Stimulated activated effector memory CD8-positive, alpha-beta T cell treated with anti-CD3 and anti-CD28 coated beads, Interleukin-12 subunit alpha, Interleukin-12 subunit beta, amount 100 ng/mL, for 72 hours (primary cell): ENCODE measurements at regions not wholly inside any gene's neighbourhood (a gene's known extent, or its start where the extent isn't known, plus 50 kb on each side); places are given as distances from the start of the nearest gene placed in this dataset.
"Not testable (repeated sequence)": the region's sequence is repeated elsewhere in the genome, so short reads cannot be mapped to it uniquely, and the experiment has no call there.

Experiments
- ATAC-seq: fragments of 150-1000 bp; cut with Tn5 transposase; 2 replicates; pipeline ENCODE4 v1.10.0; 2021
- DNase-seq, 2 donors: peaks; one replicate each; pipeline ENCODE4 v3.0.0; 2021 to 2022; ENCODE audit warnings: low spot score in 2 of 2
- H3K27ac Mint-ChIP-seq: one replicate; pipeline ENCODE4 v1.8.0; 2022; ENCODE audit warnings: mild to moderate bottlenecking, mixed read lengths
- H3K36me3 Mint-ChIP-seq: one replicate; pipeline ENCODE4 v1.8.0; 2022; ENCODE audit warnings: mild to moderate bottlenecking, mixed read lengths
- H3K4me1 Mint-ChIP-seq: one replicate; pipeline ENCODE4 v1.8.0; 2022; ENCODE audit warnings: mixed read lengths
- H3K4me3 Mint-ChIP-seq: one replicate; pipeline ENCODE4 v1.8.0; 2022; ENCODE audit warnings: mild to moderate bottlenecking, mixed read lengths
- H3K9me3 Mint-ChIP-seq: one replicate; pipeline ENCODE4 v1.8.0; 2022; ENCODE audit warnings: mixed read lengths

GRCh38 chr9:22718653-22719052 lies 272.0 kb downstream of the DMRTA1 start:
- H3K36me3 Mint-ChIP-seq, result no peaks in the 10 kb centered on the region
- ATAC-seq (no peak), DNase-seq (no peak)
- no peak overlapping the region for H3K4me3 Mint-ChIP-seq
- H3K27ac Mint-ChIP-seq, result no peak overlapping the region
- no peaks in the 10 kb centered on the region for H3K4me1 Mint-ChIP-seq
- peaks cover 15% of the 10 kb centered on the region for H3K9me3 Mint-ChIP-seq

DNA sequence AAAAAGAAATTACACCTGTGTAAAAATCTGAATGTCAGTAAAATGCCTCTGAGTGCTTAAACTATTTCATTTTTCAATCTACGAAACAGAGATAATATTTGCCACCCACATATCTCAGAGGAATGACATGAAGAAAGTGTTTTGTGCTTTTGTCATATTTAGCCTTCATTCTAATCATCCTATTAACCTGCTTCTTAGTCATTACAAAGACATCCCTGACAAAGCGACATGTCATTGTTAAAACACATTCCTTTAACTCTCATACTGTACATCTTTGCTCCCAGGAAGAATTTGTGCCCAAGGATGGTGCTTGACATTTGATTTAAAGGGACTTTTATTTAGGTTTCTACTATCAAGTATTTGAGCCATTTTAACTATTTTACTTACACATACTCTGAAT lies 275.9 kb downstream of the DMRTA1 start:
- no peaks in the 10 kb centered on the region for H3K4me1 Mint-ChIP-seq
- H3K9me3 Mint-ChIP-seq, result peaks cover 11% of the 10 kb centered on the region
- no peaks in the 10 kb centered on the region for H3K36me3 Mint-ChIP-seq
- no peak overlapping the region for H3K4me3 Mint-ChIP-seq
- H3K27ac Mint-ChIP-seq, result no peak overlapping the region
- no peak for DNase-seq
- no peak for ATAC-seq

- ATAC-seq (no peak), DNase-seq (no peak)
- H3K9me3 Mint-ChIP-seq, result peaks cover 21% of the 10 kb centered on the region
- H3K4me1 Mint-ChIP-seq, result no peaks in the 10 kb centered on the region
- no peak overlapping the region for H3K4me3 Mint-ChIP-seq
- no peaks in the 10 kb centered on the region for H3K36me3 Mint-ChIP-seq
- no peak overlapping the region for H3K27ac Mint-ChIP-seq
Measured at GRCh38 chr9:22731786-22732185, 285.2 kb downstream of the DMRTA1 start.

- H3K4me3 Mint-ChIP-seq, result no peak overlapping the region
- H3K36me3 Mint-ChIP-seq, result no peaks in the 10 kb centered on the region
- no peak for DNase-seq
- no peaks in the 10 kb centered on the region for H3K4me1 Mint-ChIP-seq
- no peak for ATAC-seq
- H3K27ac Mint-ChIP-seq, result no peak overlapping the region
- H3K9me3 Mint-ChIP-seq, result peaks cover 7% of the 10 kb centered on the region
Measured at GRCh38 chr9:22739712-22740111, 293.1 kb downstream of the DMRTA1 start.

GRCh38 chr9:22740781-22741180 lies 294.2 kb downstream of the DMRTA1 start:
- no peak for DNase-seq
- Mint-ChIP-seq H3K36me3 (no peaks in the 10 kb centered on the region), H3K4me1 (no peaks in the 10 kb centered on the region), H3K4me3 (no peak overlapping the region), H3K9me3 (peaks cover 7% of the 10 kb centered on the region), H3K27ac (no peak overlapping the region)
- no peak for ATAC-seq

DNA sequence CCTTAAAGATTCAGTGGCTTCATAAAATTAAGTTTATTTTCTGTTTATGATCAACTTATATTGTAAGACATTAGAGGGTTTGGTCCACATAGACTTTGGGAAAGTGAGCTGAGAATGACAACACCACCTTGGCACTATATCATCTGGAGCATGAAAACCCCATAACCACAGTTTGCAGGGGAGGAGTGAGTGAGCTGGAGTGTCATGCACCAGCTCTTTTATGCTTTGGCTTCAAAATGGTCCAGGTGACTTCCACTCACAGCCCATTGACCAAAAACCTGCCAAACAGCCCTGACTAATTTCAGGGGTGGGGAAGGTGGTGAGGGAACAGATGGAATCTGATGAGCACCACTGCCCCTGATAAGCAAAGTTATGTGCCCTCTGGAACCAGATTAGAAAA lies 295.8 kb downstream of the DMRTA1 start:
- DNase-seq (no peak), ATAC-seq (no peak)
- H3K36me3 Mint-ChIP-seq, result no peaks in the 10 kb centered on the region
- H3K9me3 Mint-ChIP-seq, result peaks cover 6% of the 10 kb centered on the region
- H3K27ac Mint-ChIP-seq, result no peak overlapping the region
- H3K4me3 Mint-ChIP-seq, result no peak overlapping the region
- no peaks in the 10 kb centered on the region for H3K4me1 Mint-ChIP-seq

- DNase-seq (no peak), ATAC-seq (no peak)
- Mint-ChIP-seq H3K27ac (no peak overlapping the region), H3K9me3 (peaks cover 3% of the 10 kb centered on the region), H3K4me3 (no peak overlapping the region), H3K4me1 (no peaks in the 10 kb centered on the region), H3K36me3 (no peaks in the 10 kb centered on the region)
Measured at GRCh38 chr9:22773501-22774220, 327.0 kb downstream of the DMRTA1 start.

DNA sequence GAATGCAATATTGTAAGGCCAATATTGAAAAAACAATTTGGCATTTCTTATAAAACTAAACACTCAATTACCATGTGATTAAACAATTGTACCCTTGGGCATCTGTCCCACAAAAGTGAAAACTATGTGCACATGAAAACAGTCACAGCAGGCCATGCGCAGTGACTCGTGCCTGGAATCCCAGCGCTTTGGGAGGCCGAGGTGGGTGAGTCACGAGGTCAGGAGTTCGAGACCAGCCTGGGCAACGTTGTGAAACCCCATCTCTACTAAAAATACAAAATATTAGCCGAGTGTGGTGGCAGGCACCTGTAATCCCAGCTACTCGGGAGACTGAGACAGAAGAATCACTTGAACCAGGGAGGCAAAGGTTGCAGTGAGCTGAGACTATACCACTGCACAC lies 343.7 kb downstream of the DMRTA1 start:
- H3K36me3 Mint-ChIP-seq, result no peaks in the 10 kb centered on the region
- H3K4me3 Mint-ChIP-seq, result no peak overlapping the region
- peaks cover 20% of the 10 kb centered on the region for H3K9me3 Mint-ChIP-seq
- ATAC-seq (no peak), DNase-seq (no peak)
- H3K27ac Mint-ChIP-seq, result no peak overlapping the region
- H3K4me1 Mint-ChIP-seq, result no peaks in the 10 kb centered on the region

- DNase-seq (no peak), ATAC-seq (no peak)
- peaks cover 14% of the 10 kb centered on the region for H3K9me3 Mint-ChIP-seq
- H3K27ac Mint-ChIP-seq, result no peak overlapping the region
- H3K4me3 Mint-ChIP-seq, result no peak overlapping the region
- no peaks in the 10 kb centered on the region for H3K4me1 Mint-ChIP-seq
- no peaks in the 10 kb centered on the region for H3K36me3 Mint-ChIP-seq
Measured at GRCh38 chr9:22808876-22809275, 362.3 kb downstream of the DMRTA1 start.

- Mint-ChIP-seq H3K4me3 (no peak overlapping the region), H3K4me1 (no peaks in the 10 kb centered on the region), H3K27ac (no peak overlapping the region), H3K9me3 (peaks cover 18% of the 10 kb centered on the region), H3K36me3 (no peaks in the 10 kb centered on the region)
- DNase-seq (no peak), ATAC-seq (no peak)
Measured at GRCh38 chr9:22809371-22809770, 362.7 kb downstream of the DMRTA1 start.

DNA sequence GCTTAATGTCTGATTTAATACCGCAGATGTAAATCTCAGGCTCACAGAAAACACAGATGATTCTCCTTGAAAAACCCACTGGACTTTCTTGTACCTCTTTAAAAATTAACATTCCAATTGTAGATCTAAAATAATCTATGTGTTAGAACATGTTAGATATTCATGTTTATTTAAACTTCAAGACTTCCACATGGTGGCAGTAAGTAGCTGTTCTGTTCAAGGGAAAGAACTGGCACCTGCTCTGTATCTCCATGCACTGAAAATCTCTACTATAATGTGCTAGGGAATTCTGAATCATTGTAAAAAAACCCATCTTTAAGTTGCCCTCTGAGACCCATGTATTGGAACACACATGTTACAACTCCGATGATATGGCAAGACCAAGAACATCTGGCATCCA lies 366.9 kb downstream of the DMRTA1 start:
- H3K4me1 Mint-ChIP-seq, result no peaks in the 10 kb centered on the region
- H3K4me3 Mint-ChIP-seq, result no peak overlapping the region
- H3K27ac Mint-ChIP-seq, result no peak overlapping the region
- no peaks in the 10 kb centered on the region for H3K36me3 Mint-ChIP-seq
- no peak for DNase-seq
- peaks cover 14% of the 10 kb centered on the region for H3K9me3 Mint-ChIP-seq
- no peak for ATAC-seq

GRCh38 chr9:22815246-22815645 lies 368.6 kb downstream of the DMRTA1 start:
- Mint-ChIP-seq H3K9me3 (peaks cover 14% of the 10 kb centered on the region), H3K36me3 (no peaks in the 10 kb centered on the region), H3K27ac (no peak overlapping the region), H3K4me1 (no peaks in the 10 kb centered on the region), H3K4me3 (no peak overlapping the region)
- ATAC-seq (no peak), DNase-seq (no peak)

- Mint-ChIP-seq H3K4me1 (no peaks in the 10 kb centered on the region), H3K36me3 (no peaks in the 10 kb centered on the region), H3K4me3 (no peak overlapping the region), H3K9me3 (peaks cover 15% of the 10 kb centered on the region), H3K27ac (no peak overlapping the region)
- no peak for ATAC-seq
- no peak for DNase-seq
Measured at GRCh38 chr9:22817181-22817580, 370.6 kb downstream of the DMRTA1 start.

- peaks cover 10% of the 10 kb centered on the region for H3K9me3 Mint-ChIP-seq
- no peaks in the 10 kb centered on the region for H3K36me3 Mint-ChIP-seq
- DNase-seq (no peak), ATAC-seq (no peak)
- no peaks in the 10 kb centered on the region for H3K4me1 Mint-ChIP-seq
- H3K4me3 Mint-ChIP-seq, result no peak overlapping the region
- no peak overlapping the region for H3K27ac Mint-ChIP-seq
Measured at GRCh38 chr9:22829236-22829635, 382.6 kb downstream of the DMRTA1 start.

GRCh38 chr9:22838266-22838665 lies 391.6 kb downstream of the DMRTA1 start:
- Mint-ChIP-seq H3K27ac (no peak overlapping the region), H3K36me3 (no peaks in the 10 kb centered on the region), H3K4me3 (no peak overlapping the region), H3K4me1 (no peaks in the 10 kb centered on the region), H3K9me3 (peaks cover 18% of the 10 kb centered on the region)
- ATAC-seq (no peak), DNase-seq (no peak)

DNA sequence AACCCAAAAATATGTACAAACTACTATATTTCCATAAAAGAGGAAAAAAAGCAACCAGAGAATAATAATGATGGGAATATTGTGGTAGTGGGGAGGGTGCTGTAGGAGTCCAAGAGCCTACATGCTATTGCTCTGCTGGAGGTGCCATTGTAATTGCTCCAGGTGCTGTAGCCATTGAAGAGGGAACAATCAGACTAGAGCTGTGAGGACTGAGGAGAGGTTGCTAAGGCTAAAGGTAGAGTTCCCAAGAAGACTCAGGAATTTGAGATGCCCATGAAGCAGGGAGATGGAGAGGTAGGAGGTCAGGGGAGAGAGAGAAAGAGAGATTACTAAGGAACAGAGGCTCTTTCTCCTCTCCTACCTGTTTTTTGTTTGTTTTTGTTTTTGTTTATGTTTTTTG lies 394.0 kb downstream of the DMRTA1 start:
- Mint-ChIP-seq H3K4me3 (no peak overlapping the region), H3K36me3 (no peaks in the 10 kb centered on the region), H3K27ac (no peak overlapping the region), H3K9me3 (peaks cover 18% of the 10 kb centered on the region), H3K4me1 (no peaks in the 10 kb centered on the region)
- DNase-seq, result no peak
- ATAC-seq, result no peak

- ATAC-seq, result not testable (repeated sequence)
Measured at GRCh38 chr9:22845243-22845642, 398.6 kb downstream of the DMRTA1 start.

More at GRCh38 chr9:22845243-22845642, 398.6 kb downstream of the DMRTA1 start:
- H3K9me3 Mint-ChIP-seq, result peaks cover 23% of the 10 kb centered on the region
- DNase-seq, H3K4me1 Mint-ChIP-seq, H3K36me3 Mint-ChIP-seq, H3K4me3 Mint-ChIP-seq, H3K27ac Mint-ChIP-seq: not testable (repeated sequence)
